Mesendoderm (in vitro differentiated cells): ENCODE measurements at regions not wholly inside any gene's neighbourhood (a gene's known extent, or its start where the extent isn't known, plus 50 kb on each side); places are given as distances from the start of the nearest gene placed in this dataset.
"Not testable (repeated sequence)": the region's sequence is repeated elsewhere in the genome, so short reads cannot be mapped to it uniquely, and the experiment has no call there.

ENCODE experiments used
- DNase-seq: peaks from one replicate; pipeline ENCODE4 v3.0.0; 2013
- H2AK5ac ChIP-seq: 2 replicates; pipeline ENCODE4 v1.6.1; 2013; ENCODE audit warnings: low read length, inconsistent platforms
- H2BK120ac ChIP-seq: 2 replicates; pipeline ENCODE4 v1.6.1; 2013; ENCODE audit warnings: low read depth, mild to moderate bottlenecking, low read length, moderate library complexity, mixed read lengths
- H2BK15ac ChIP-seq: replicated peaks from 2 replicates; pipeline ENCODE4 v1.6.1; 2013; ENCODE audit warnings: low read depth, mild to moderate bottlenecking, moderate library complexity
- H2BK5ac ChIP-seq: 2 replicates; pipeline ENCODE4 v1.6.1; 2013; ENCODE audit warnings: low read length, inconsistent platforms
- H3K18ac ChIP-seq: 2 replicates; pipeline ENCODE4 v1.6.1; 2013; ENCODE audit warnings: mild to moderate bottlenecking, low read length, mixed read lengths
- H3K23ac ChIP-seq: one replicate; pipeline ENCODE4 v1.6.1; 2013; ENCODE audit warnings: low read length
- H3K27ac ChIP-seq: 2 replicates; pipeline ENCODE4 v1.5.1; 2013; ENCODE audit warnings: low read depth, mild to moderate bottlenecking, inconsistent platforms, low read length, moderate library complexity
- H3K27me3 ChIP-seq: 2 replicates; pipeline ENCODE4 v1.6.1; 2013; ENCODE audit warnings: low read length, control low read depth, mild to moderate bottlenecking, inconsistent platforms; ENCODE audit not compliant: insufficient read depth, poor library complexity
- H3K36me3 ChIP-seq: 2 replicates; pipeline ENCODE4 v1.6.1; 2013; ENCODE audit warnings: low read length, inconsistent platforms; ENCODE audit not compliant: control insufficient read depth, insufficient read depth
- H3K4ac ChIP-seq: one replicate; pipeline ENCODE4 v1.6.1; 2013; ENCODE audit warnings: low read depth, mild to moderate bottlenecking, low read length, moderate library complexity
- H3K4me1 ChIP-seq: 2 replicates; pipeline ENCODE4 v1.6.1; 2013; ENCODE audit warnings: low read depth, low read length, inconsistent platforms; ENCODE audit not compliant: control insufficient read depth
- H3K4me2 ChIP-seq: 2 replicates; pipeline ENCODE4 v1.6.1; 2013; ENCODE audit warnings: low read length
- H3K4me3 ChIP-seq: 2 replicates; pipeline ENCODE4 v1.5.1; 2013; ENCODE audit warnings: mild to moderate bottlenecking, low read length
- H3K56ac ChIP-seq: one replicate; pipeline ENCODE4 v1.6.1; 2013; ENCODE audit warnings: low read length
- H3K79me1 ChIP-seq: 2 replicates; pipeline ENCODE4 v1.6.1; 2013; ENCODE audit warnings: low read length, inconsistent platforms
- H3K79me2 ChIP-seq: 2 replicates; pipeline ENCODE4 v1.6.1; 2013; ENCODE audit warnings: mild to moderate bottlenecking, low read length; ENCODE audit not compliant: control insufficient read depth, insufficient read depth
- H3K9ac ChIP-seq: 2 replicates; pipeline ENCODE4 v1.6.1; 2013; ENCODE audit warnings: low read length, inconsistent platforms
- H4K5ac ChIP-seq: one replicate; pipeline ENCODE4 v1.6.1; 2013; ENCODE audit warnings: low read length
- H4K8ac ChIP-seq: one replicate; pipeline ENCODE4 v1.6.1; 2013; ENCODE audit warnings: low read depth, mild to moderate bottlenecking, control low read depth, low read length, moderate library complexity
- WGBS: extraction: QIAGEN DNeasy Blood & Tissue Kit; methylation state at CpG from one replicate; pipeline ENCODE4 v1.1.7; 2013; ENCODE audit warnings: low lambda C conversion rate, missing lambda C conversion rate; ENCODE audit not compliant: insufficient coverage; ENCODE audit errors: extremely low coverage; 5-methylcytosine and 5-hydroxymethylcytosine counted together

GRCh38 chr2:226291281-226291680 lies 508.3 kb downstream of the IRS1 start:
- not testable (repeated sequence) for H3K4me3 ChIP-seq, H2BK15ac ChIP-seq, H3K4ac ChIP-seq, H3K56ac ChIP-seq, H3K36me3 ChIP-seq, H3K9ac ChIP-seq, H3K4me2 ChIP-seq, H3K79me2 ChIP-seq, H4K8ac ChIP-seq, H3K4me1 ChIP-seq, H3K27me3 ChIP-seq, H4K5ac ChIP-seq, H2AK5ac ChIP-seq, H3K23ac ChIP-seq, H3K18ac ChIP-seq, H2BK120ac ChIP-seq, H2BK5ac ChIP-seq, H3K79me1 ChIP-seq, H3K27ac ChIP-seq
- WGBS: no CpG with 5 or more reads among the region's 1 CpG
- peak; percentile 14 for DNase-seq

- Histone ChIP-seq H3K27ac (no peak overlapping the region), H3K4me1 (no peaks in the 10 kb centered on the region), H3K56ac (no peak overlapping the region), H3K9ac (no peak overlapping the region), H3K79me1 (no peaks in the 10 kb centered on the region), H3K36me3 (no peaks in the 10 kb centered on the region), H4K5ac (no peak overlapping the region), H3K23ac (no peak overlapping the region), H3K4ac (no peak overlapping the region), H2BK120ac (no peak overlapping the region), H3K18ac (no peak overlapping the region), H3K79me2 (no peaks in the 10 kb centered on the region), H4K8ac (no peak overlapping the region), H3K4me3 (no peak overlapping the region), H3K4me2 (no peak overlapping the region), H2AK5ac (no peak overlapping the region), H2BK15ac (no peak overlapping the region), H2BK5ac (no peak overlapping the region), H3K27me3 (no peaks in the 10 kb centered on the region)
- DNase-seq: no peak
- WGBS: no CpG with 5 or more reads among the region's 2 CpGs
Measured at GRCh38 chr2:226286916-226287315, 512.7 kb downstream of the IRS1 start.

GRCh38 chr2:226283796-226284195 lies 515.8 kb downstream of the IRS1 start:
- no peak overlapping the region for H2BK5ac ChIP-seq
- no peak overlapping the region for H3K23ac ChIP-seq
- no peaks in the 10 kb centered on the region for H3K27me3 ChIP-seq
- no peak overlapping the region for H4K8ac ChIP-seq
- no peaks in the 10 kb centered on the region for H3K79me1 ChIP-seq
- H3K4ac ChIP-seq: no peak overlapping the region
- no peak overlapping the region for H2BK120ac ChIP-seq
- DNase-seq: no peak
- H2BK15ac ChIP-seq: no peak overlapping the region
- H4K5ac ChIP-seq: no peak overlapping the region
- no peak overlapping the region for H3K27ac ChIP-seq
- no CpG with 5 or more reads among the region's 2 CpGs for WGBS
- no peaks in the 10 kb centered on the region for H3K4me1 ChIP-seq
- H3K18ac ChIP-seq: no peak overlapping the region
- H3K79me2 ChIP-seq: no peaks in the 10 kb centered on the region
- H3K4me2 ChIP-seq: no peak overlapping the region
- no peak overlapping the region for H3K9ac ChIP-seq
- H3K56ac ChIP-seq: no peak overlapping the region
- no peaks in the 10 kb centered on the region for H3K36me3 ChIP-seq
- H3K4me3 ChIP-seq: no peak overlapping the region
- H2AK5ac ChIP-seq: no peak overlapping the region

GRCh38 chr2:226282151-226282550 lies 517.5 kb downstream of the IRS1 start:
- Histone ChIP-seq H3K36me3 (no peaks in the 10 kb centered on the region), H3K79me1 (no peaks in the 10 kb centered on the region), H3K27ac (no peak overlapping the region), H3K79me2 (no peaks in the 10 kb centered on the region), H3K4me1 (no peaks in the 10 kb centered on the region), H2BK15ac (no peak overlapping the region), H3K4me2 (no peak overlapping the region), H3K56ac (no peak overlapping the region), H3K27me3 (no peaks in the 10 kb centered on the region), H2BK120ac (no peak overlapping the region), H2AK5ac (no peak overlapping the region), H3K4ac (no peak overlapping the region), H4K8ac (no peak overlapping the region), H3K9ac (no peak overlapping the region), H4K5ac (no peak overlapping the region), H3K4me3 (no peak overlapping the region), H3K18ac (no peak overlapping the region), H3K23ac (no peak overlapping the region), H2BK5ac (no peak overlapping the region)
- no peak for DNase-seq
- no CpG with 5 or more reads among the region's 1 CpG for WGBS

- not testable (repeated sequence) for H3K36me3 ChIP-seq, H4K5ac ChIP-seq, H4K8ac ChIP-seq, H3K23ac ChIP-seq, DNase-seq, H3K79me1 ChIP-seq, H3K4me2 ChIP-seq, H2BK15ac ChIP-seq, H3K79me2 ChIP-seq, H3K18ac ChIP-seq, H3K4ac ChIP-seq, H2BK5ac ChIP-seq, H2AK5ac ChIP-seq, H3K9ac ChIP-seq, H3K56ac ChIP-seq, H3K4me1 ChIP-seq, H3K27ac ChIP-seq, H2BK120ac ChIP-seq, H3K4me3 ChIP-seq, H3K27me3 ChIP-seq
- WGBS: no CpG with 5 or more reads among the region's 2 CpGs
Measured at GRCh38 chr2:226280136-226280535, 519.5 kb downstream of the IRS1 start.

GRCh38 chr2:226275215-226275614 lies 524.4 kb downstream of the IRS1 start:
- H3K9ac ChIP-seq: no peak overlapping the region
- no peak overlapping the region for H3K18ac ChIP-seq
- H4K5ac ChIP-seq: no peak overlapping the region
- H3K4me3 ChIP-seq: no peak overlapping the region
- H3K4me2 ChIP-seq: no peak overlapping the region
- H2AK5ac ChIP-seq: no peak overlapping the region
- H4K8ac ChIP-seq: no peak overlapping the region
- H3K79me1 ChIP-seq: no peaks in the 10 kb centered on the region
- DNase-seq: no peak
- no CpG with 5 or more reads among the region's 1 CpG for WGBS
- no peaks in the 10 kb centered on the region for H3K36me3 ChIP-seq
- no peaks in the 10 kb centered on the region for H3K4me1 ChIP-seq
- no peak overlapping the region for H2BK120ac ChIP-seq
- no peaks in the 10 kb centered on the region for H3K27me3 ChIP-seq
- H3K23ac ChIP-seq: no peak overlapping the region
- H3K4ac ChIP-seq: no peak overlapping the region
- H3K27ac ChIP-seq: no peak overlapping the region
- H3K56ac ChIP-seq: no peak overlapping the region
- no peaks in the 10 kb centered on the region for H3K79me2 ChIP-seq
- H2BK15ac ChIP-seq: no peak overlapping the region
- H2BK5ac ChIP-seq: no peak overlapping the region
